MM.1S (cell line): ENCODE measurements at regions not wholly inside any gene's neighbourhood (a gene's known extent, or its start where the extent isn't known, plus 50 kb on each side); places are given as distances from the start of the nearest gene placed in this dataset.

Experiments
- CTCF ChIP-seq: fragments of 300-600 bp; sonication (generic); IDR thresholded peaks from 2 replicates; pipeline ENCODE4 v1.5.1; 2016; ENCODE audit warnings: antibody characterized with exemption, low read length, mixed read lengths
- EZH2 ChIP-seq: fragments of 300-600 bp; sonication (generic); optimal IDR thresholded peaks from 2 replicates; pipeline ENCODE3; 2017; ENCODE audit warnings: low read depth, mild to moderate bottlenecking, antibody characterized with exemption, low read length, mixed read lengths

- TF ChIP-seq EZH2 (no peak), CTCF (no peak)
Observed at GRCh38 chr5:141742144-141742543, 60.1 kb upstream of the ARAP3 start.
